ENCODE measurements at regions not wholly inside any gene's neighbourhood (a gene's known extent, or its start where the extent isn't known, plus 50 kb on each side); places are given as distances from the start of the nearest gene placed in this dataset.

DNA sequence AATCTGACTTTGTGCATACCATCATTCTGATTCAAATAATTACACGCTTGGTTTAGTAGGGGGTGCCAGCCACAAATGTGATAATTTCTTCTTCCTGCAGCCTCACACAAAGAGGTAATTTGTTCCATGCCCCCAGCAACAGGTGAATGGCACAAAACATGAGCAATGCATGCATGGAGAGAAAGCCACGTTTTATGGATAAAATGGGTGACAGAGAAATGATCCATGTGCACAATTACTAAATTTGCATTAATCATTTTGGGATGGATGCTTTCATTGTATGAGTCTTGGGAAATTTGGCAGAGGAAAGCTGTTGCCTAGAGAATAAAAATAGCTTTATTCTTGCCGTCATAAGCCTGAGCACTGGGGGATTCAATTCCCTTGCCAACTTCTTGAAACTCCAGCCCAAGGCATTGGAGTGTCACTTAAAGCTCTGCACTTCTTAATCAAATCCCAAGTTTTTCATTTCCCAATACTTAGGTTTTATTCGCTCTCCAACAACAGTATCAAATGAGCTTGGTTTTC lies 411.6 kb downstream of the GBE1 start:
- TF ChIP-seq EZH2 (IDR thresholded peaks at IDR 0.05; ENCODE audit: insufficient read depth, poor library complexity, severe bottlenecking) (no peak), EZH2phosphoT487 (IDR thresholded peaks at IDR 0.05; ENCODE audit: insufficient read depth, low read depth) (no peak)
